OCI-LY1 (cell line): ENCODE measurements at regions not wholly inside any gene's neighbourhood (a gene's known extent, or its start where the extent isn't known, plus 50 kb on each side); places are given as distances from the start of the nearest gene placed in this dataset.

Source experiments
- H2AFZ ChIP-seq: fragments of 200-600 bp; sonication (generic), shearing (Covaris generic); 2 replicates; pipeline ENCODE4 v1.6.0; 2014; ENCODE audit warnings: antibody characterized with exemption, mild to moderate bottlenecking, low read length
- H3F3A ChIP-seq: fragments of 200-600 bp; sonication (generic), shearing (Covaris generic); 2 replicates; pipeline ENCODE4 v1.6.0; 2014; ENCODE audit warnings: mild to moderate bottlenecking, antibody characterized with exemption, low read length, moderate library complexity; ENCODE audit not compliant: insufficient read depth
- H3K27ac ChIP-seq: fragments of 200-600 bp; sonication (generic); 2 replicates; pipeline ENCODE4 v1.5.1; 2014; ENCODE audit warnings: low read length, mixed run types, mild to moderate bottlenecking, low read depth; ENCODE audit not compliant: poor library complexity, severe bottlenecking
- H3K27me3 ChIP-seq: fragments of 200-600 bp; sonication (generic); 2 replicates; pipeline ENCODE4 v1.6.0; 2014; ENCODE audit warnings: antibody characterized with exemption, mild to moderate bottlenecking, low read length, moderate library complexity; ENCODE audit not compliant: insufficient read depth
- H3K36me3 ChIP-seq: fragments of 200-600 bp; sonication (generic); 2 replicates; pipeline ENCODE4 v1.6.1; 2014; ENCODE audit warnings: mild to moderate bottlenecking, antibody characterized with exemption, low read length, moderate library complexity, mixed read lengths; ENCODE audit not compliant: insufficient read depth
- H3K4me1 ChIP-seq: fragments of 200-600 bp; sonication (generic); 2 replicates; pipeline ENCODE4 v1.5.1; 2014; ENCODE audit warnings: mild to moderate bottlenecking, low read length, moderate library complexity; ENCODE audit not compliant: insufficient read depth, severe bottlenecking
- H3K4me2 ChIP-seq: fragments of 200-600 bp; sonication (generic), shearing (Covaris generic); 2 replicates; pipeline ENCODE4 v1.6.1; 2014; ENCODE audit warnings: low read length
- H3K4me3 ChIP-seq: fragments of 200-600 bp; sonication (generic); 2 replicates; pipeline ENCODE4 v1.5.1; 2014; ENCODE audit warnings: low read length, low read depth, mild to moderate bottlenecking, mixed read lengths; ENCODE audit not compliant: poor library complexity, severe bottlenecking
- H3K79me2 ChIP-seq: fragments of 200-600 bp; shearing (Covaris generic); 2 replicates; pipeline ENCODE4 v1.6.1; 2016; ENCODE audit warnings: mixed run types, low read length, mixed read lengths; ENCODE audit not compliant: insufficient read depth
- H3K9ac ChIP-seq: fragments of 200-600 bp; sonication (generic), shearing (Covaris generic); 2 replicates; pipeline ENCODE4 v1.6.1; 2014; ENCODE audit warnings: mild to moderate bottlenecking, low read length, mixed read lengths
- H3K9me2 ChIP-seq: fragments of 200-600 bp; sonication (generic), shearing (Covaris generic); 2 replicates; pipeline ENCODE4 v1.6.1; 2014; ENCODE audit warnings: low read depth, mild to moderate bottlenecking, low read length, mixed read lengths
- H3K9me3 ChIP-seq: fragments of 200-600 bp; shearing (Covaris generic); 2 replicates; pipeline ENCODE4 v1.6.1; 2014; ENCODE audit warnings: low read length, mixed read lengths
- H4K20me1 ChIP-seq: fragments of 200-600 bp; sonication (generic), shearing (Covaris generic); 2 replicates; pipeline ENCODE4 v1.6.0; 2016; ENCODE audit warnings: mild to moderate bottlenecking, low read length; ENCODE audit not compliant: insufficient read depth
- CTCF ChIP-seq: fragments of 200-600 bp; sonication (generic), shearing (Covaris generic); IDR thresholded peaks from 2 replicates; pipeline ENCODE4 v1.5.1; 2017; ENCODE audit warnings: mild to moderate bottlenecking, antibody characterized with exemption, low read length, moderate library complexity, mixed read lengths
- EZH2 ChIP-seq: fragments of 200-600 bp; sonication (generic), shearing (Covaris generic); IDR thresholded peaks from 2 replicates; pipeline ENCODE4 v1.8.0; 2017; ENCODE audit warnings: borderline replicate concordance, mixed run types, mild to moderate bottlenecking, antibody characterized with exemption, low read length, moderate library complexity, mixed read lengths

DNA sequence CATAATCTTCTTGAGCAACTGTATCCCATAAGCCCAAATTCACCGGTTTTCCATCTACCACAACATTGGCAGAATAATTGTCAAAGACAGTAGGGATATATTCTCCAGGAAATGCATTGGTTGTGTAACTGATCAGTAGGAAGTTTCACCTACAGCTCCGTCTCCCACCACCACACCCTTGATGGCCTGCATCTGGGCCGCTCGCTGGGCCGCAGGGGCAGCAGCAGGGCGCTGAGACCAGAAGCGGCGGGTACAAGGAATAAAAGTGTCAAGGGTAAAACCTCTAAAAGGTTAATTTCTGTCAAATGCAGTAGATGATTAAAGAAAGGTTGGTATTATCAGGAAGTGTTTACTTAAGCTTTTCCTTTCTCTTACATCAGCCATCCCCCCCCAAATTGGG is 167.6 kb upstream of the DKK2 start:
- Histone ChIP-seq H3K36me3 (no peaks in the 10 kb centered on the region), H3K9ac (no peak overlapping the region), H3K4me3 (no peak overlapping the region), H2AFZ (no peak overlapping the region), H3K4me1 (no peaks in the 10 kb centered on the region), H4K20me1 (no peaks in the 10 kb centered on the region), H3F3A (no peaks in the 10 kb centered on the region), H3K79me2 (no peaks in the 10 kb centered on the region), H3K27ac (no peak overlapping the region), H3K9me3 (no peaks in the 10 kb centered on the region), H3K27me3 (no peaks in the 10 kb centered on the region), H3K9me2 (no peaks in the 10 kb centered on the region), H3K4me2 (no peak overlapping the region)
- TF ChIP-seq CTCF (no peak), EZH2 (no peak)

- Histone ChIP-seq H4K20me1 (no peaks in the 10 kb centered on the region), H3K79me2 (no peaks in the 10 kb centered on the region), H3K4me2 (no peak overlapping the region), H3K4me3 (no peak overlapping the region), H3K9ac (no peak overlapping the region), H3K9me3 (no peaks in the 10 kb centered on the region), H2AFZ (no peak overlapping the region), H3K36me3 (no peaks in the 10 kb centered on the region), H3K27me3 (no peaks in the 10 kb centered on the region), H3K27ac (no peak overlapping the region), H3K4me1 (no peaks in the 10 kb centered on the region), H3K9me2 (no peaks in the 10 kb centered on the region), H3F3A (no peaks in the 10 kb centered on the region)
- no peak for TF ChIP-seq CTCF
- TF ChIP-seq EZH2 = no peak
Measured at GRCh38 chr4:107202744-107203143, 166.6 kb upstream of the DKK2 start.

DNA sequence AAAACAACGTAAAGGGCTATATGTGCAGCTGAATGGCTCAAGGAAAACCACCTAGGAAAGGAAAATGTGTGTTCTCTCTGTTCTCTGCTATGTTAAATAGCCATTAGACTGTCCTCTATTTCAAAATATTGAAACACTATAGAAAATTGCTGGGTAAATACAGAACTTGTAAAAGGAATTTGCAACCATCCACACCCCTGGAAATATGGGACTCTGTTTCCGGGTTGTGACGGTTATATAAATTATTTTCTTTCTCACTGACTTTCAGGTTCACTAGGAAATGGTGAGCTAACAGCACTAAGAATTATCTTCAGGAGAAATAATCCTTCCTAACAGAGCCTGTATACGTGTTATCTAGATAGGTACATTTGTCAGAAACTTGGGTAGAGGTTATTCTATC is 161.0 kb upstream of the DKK2 start:
- Histone ChIP-seq H3K9ac (no peak overlapping the region), H3K36me3 (no peaks in the 10 kb centered on the region), H3K79me2 (no peaks in the 10 kb centered on the region), H3K9me2 (no peaks in the 10 kb centered on the region), H3K27ac (no peak overlapping the region), H3K4me2 (no peak overlapping the region), H3K9me3 (no peaks in the 10 kb centered on the region), H3K4me3 (no peak overlapping the region), H3F3A (no peaks in the 10 kb centered on the region), H2AFZ (no peak overlapping the region), H4K20me1 (no peaks in the 10 kb centered on the region), H3K27me3 (no peaks in the 10 kb centered on the region), H3K4me1 (no peaks in the 10 kb centered on the region)
- TF ChIP-seq CTCF (no peak), EZH2 (no peak)
